Trophoblast cell (in vitro differentiated cells and primary cell): ENCODE measurements at regions not wholly inside any gene's neighbourhood (a gene's known extent, or its start where the extent isn't known, plus 50 kb on each side); places are given as distances from the start of the nearest gene placed in this dataset.
A peak's percentile ranks its signal among the peaks of the same experiment; 100 is the strongest.

ENCODE experiments used
- DNase-seq, 2 donors: peaks; one replicate each; pipeline ENCODE4 v3.0.0-alpha.2; 2016
- H2AFZ ChIP-seq: 2 replicates; pipeline ENCODE4 v1.6.1; 2013; ENCODE audit warnings: low read length, moderate library complexity, mild to moderate bottlenecking; ENCODE audit not compliant: insufficient read depth, poor library complexity
- H2AK5ac ChIP-seq: 2 replicates; pipeline ENCODE4 v1.6.1; 2013; ENCODE audit warnings: mild to moderate bottlenecking, low read length
- H2BK120ac ChIP-seq: 2 replicates; pipeline ENCODE4 v1.6.1; 2013; ENCODE audit warnings: low read length, mild to moderate bottlenecking, moderate library complexity; ENCODE audit not compliant: insufficient read depth, poor library complexity
- H2BK12ac ChIP-seq: 2 replicates; pipeline ENCODE4 v1.6.1; 2013; ENCODE audit warnings: mild to moderate bottlenecking, low read length, moderate library complexity
- H2BK5ac ChIP-seq: 2 replicates; pipeline ENCODE4 v1.6.1; 2013; ENCODE audit warnings: low read length, low read depth, moderate library complexity, mild to moderate bottlenecking; ENCODE audit not compliant: poor library complexity
- H3K14ac ChIP-seq: 2 replicates; pipeline ENCODE4 v1.6.1; 2013; ENCODE audit warnings: mild to moderate bottlenecking, low read length
- H3K18ac ChIP-seq: 2 replicates; pipeline ENCODE4 v1.6.1; 2013; ENCODE audit warnings: mild to moderate bottlenecking, low read length
- H3K23ac ChIP-seq: 2 replicates; pipeline ENCODE4 v1.6.1; 2013; ENCODE audit warnings: low read length
- H3K27ac ChIP-seq: 2 replicates; pipeline ENCODE4 v1.5.1; 2013; ENCODE audit warnings: low read depth, mild to moderate bottlenecking, inconsistent platforms, low read length, moderate library complexity
- H3K27me3 ChIP-seq: 2 replicates; pipeline ENCODE4 v1.6.1; 2013; ENCODE audit warnings: inconsistent platforms, mild to moderate bottlenecking, low read length, moderate library complexity; ENCODE audit not compliant: insufficient read depth
- H3K36me3 ChIP-seq, 2 experiments: 1 replicate in 1 of 2; 2 replicates in 1 of 2; pipeline ENCODE4 v1.6.1; 2013; ENCODE audit warnings: low read length in 2 of 2, mild to moderate bottlenecking in 2 of 2, moderate library complexity in 1 of 2; ENCODE audit not compliant: insufficient read depth in 2 of 2, control insufficient read depth in 1 of 2
- H3K4ac ChIP-seq: 2 replicates; pipeline ENCODE4 v1.6.1; 2013; ENCODE audit warnings: low read depth, mild to moderate bottlenecking, low read length, moderate library complexity
- H3K4me1 ChIP-seq, 2 experiments: 1 replicate in 1 of 2; 2 replicates in 1 of 2; pipeline ENCODE4 v1.6.1; 2013; ENCODE audit warnings: low read length in 2 of 2, mild to moderate bottlenecking in 2 of 2, moderate library complexity in 1 of 2; ENCODE audit not compliant: insufficient read depth in 2 of 2, control insufficient read depth in 1 of 2
- H3K4me2 ChIP-seq: 2 replicates; pipeline ENCODE4 v1.6.1; 2013; ENCODE audit warnings: inconsistent platforms, mild to moderate bottlenecking, low read length, moderate library complexity
- H3K4me3 ChIP-seq: 2 replicates; pipeline ENCODE4 v1.5.1; 2013; ENCODE audit warnings: mild to moderate bottlenecking, low read depth, low read length, inconsistent platforms
- H3K79me1 ChIP-seq: one replicate; pipeline ENCODE4 v1.6.1; 2013; ENCODE audit warnings: low read length
- H3K79me2 ChIP-seq: 2 replicates; pipeline ENCODE4 v1.6.1; 2013; ENCODE audit warnings: low read length, mild to moderate bottlenecking; ENCODE audit not compliant: control insufficient read depth, insufficient read depth, poor library complexity
- H3K9ac ChIP-seq: 2 replicates; pipeline ENCODE4 v1.6.1; 2013; ENCODE audit warnings: mild to moderate bottlenecking, low read length
- H3K9me3 ChIP-seq: 2 replicates; pipeline ENCODE4 v1.6.1; 2013; ENCODE audit warnings: low read depth, mild to moderate bottlenecking, control low read depth, inconsistent platforms, low read length; ENCODE audit not compliant: insufficient read depth
- H4K12ac ChIP-seq: 2 replicates; pipeline ENCODE4 v1.6.1; 2013; ENCODE audit warnings: low read depth, mild to moderate bottlenecking, low read length, moderate library complexity
- H4K8ac ChIP-seq: 2 replicates; pipeline ENCODE4 v1.6.1; 2013; ENCODE audit warnings: low read depth, mild to moderate bottlenecking, low read length, moderate library complexity
- H4K91ac ChIP-seq: one replicate; pipeline ENCODE4 v1.6.1; 2013; ENCODE audit warnings: low read depth, mild to moderate bottlenecking, low read length, moderate library complexity
- WGBS: extraction: QIAGEN DNeasy Blood & Tissue Kit; methylation state at CpG from one replicate; pipeline ENCODE4 v1.1.7; 2013; ENCODE audit warnings: missing lambda C conversion rate; ENCODE audit not compliant: insufficient read length, insufficient coverage; ENCODE audit errors: extremely low coverage; 5-methylcytosine and 5-hydroxymethylcytosine counted together

GRCh38 chr18:78115896-78116561 lies 863.6 kb upstream of the SALL3 start:
- Histone ChIP-seq H3K23ac (no peak overlapping the region), H2BK12ac (no peak overlapping the region), H3K4ac (no peak overlapping the region), H3K9me3 (peaks cover 1% of the 10 kb centered on the region), H3K18ac (no peak overlapping the region), H3K27me3 (no peaks in the 10 kb centered on the region), H3K27ac (no peak overlapping the region), H3K14ac (no peak overlapping the region), H3K36me3 (no peaks in the 10 kb centered on the region), H2BK5ac (no peak overlapping the region), H3K4me3 (no peak overlapping the region), H3K4me1 (no peaks in the 10 kb centered on the region), H2BK120ac (no peak overlapping the region), H3K4me2 (no peak overlapping the region), H2AK5ac (no peak overlapping the region), H3K79me1 (no peaks in the 10 kb centered on the region), H3K79me2 (no peaks in the 10 kb centered on the region), H4K8ac (no peak overlapping the region), H4K12ac (no peak overlapping the region), H4K91ac (no peak overlapping the region), H2AFZ (no peak overlapping the region), H3K9ac (no peak overlapping the region)
- DNase-seq = no peak
- no CpG with 5 or more reads among the region's 1 CpG for WGBS

DNA sequence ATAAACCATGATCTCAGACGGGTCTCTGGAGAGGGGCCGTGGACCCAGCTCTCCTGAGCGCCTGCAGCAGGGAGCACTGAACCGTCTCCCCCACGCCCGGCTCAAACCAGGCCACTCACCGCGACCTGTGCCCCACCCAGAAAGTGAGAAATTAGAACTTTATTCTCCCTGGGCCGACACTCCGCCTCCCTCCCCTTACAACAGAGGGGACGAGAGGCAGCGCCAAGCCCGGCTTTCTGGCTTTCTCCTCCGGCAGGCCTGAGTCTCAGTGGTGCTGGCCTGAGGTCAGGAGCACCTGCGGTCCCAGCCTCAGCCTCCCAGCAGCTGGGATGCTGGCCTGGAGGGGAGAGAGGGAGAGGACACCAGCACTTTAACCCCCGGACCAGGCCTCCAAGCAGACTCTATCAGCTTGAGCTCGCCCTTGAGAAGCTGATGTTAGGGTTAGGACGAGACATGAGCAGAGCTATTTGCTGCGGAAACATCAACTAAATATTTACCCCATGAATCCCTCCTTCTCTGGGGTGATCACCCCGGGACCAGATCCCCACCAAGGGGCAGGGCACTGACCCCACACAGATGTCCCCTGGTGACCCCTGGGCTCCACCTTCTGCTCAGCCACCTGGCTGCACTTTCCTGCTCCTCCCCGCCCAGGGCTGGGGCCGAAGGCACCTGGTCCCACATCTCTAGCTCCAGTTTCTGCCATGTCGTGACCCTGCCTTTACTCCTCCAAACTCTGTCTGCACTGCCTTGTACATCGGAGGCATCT lies 856.3 kb upstream of the SALL3 start:
- H4K12ac ChIP-seq = no peak overlapping the region
- no peak overlapping the region for H3K14ac ChIP-seq
- H2AFZ ChIP-seq = no peak overlapping the region
- no peak overlapping the region for H3K4ac ChIP-seq
- no peak overlapping the region for H2AK5ac ChIP-seq
- no peaks in the 10 kb centered on the region for H3K79me2 ChIP-seq
- H4K8ac ChIP-seq = no peak overlapping the region
- no peaks in the 10 kb centered on the region for H3K36me3 ChIP-seq
- no peak overlapping the region for H3K4me2 ChIP-seq
- H3K79me1 ChIP-seq = no peaks in the 10 kb centered on the region
- no peak overlapping the region for H2BK5ac ChIP-seq
- H2BK12ac ChIP-seq = no peak overlapping the region
- peaks cover 11% of the 10 kb centered on the region for H3K9me3 ChIP-seq
- H3K18ac ChIP-seq = no peak overlapping the region
- no peak overlapping the region for H3K4me3 ChIP-seq
- no peak overlapping the region for H3K23ac ChIP-seq
- H3K27ac ChIP-seq = no peak overlapping the region
- H4K91ac ChIP-seq = no peak overlapping the region
- no peaks in the 10 kb centered on the region for H3K4me1 ChIP-seq
- no peaks in the 10 kb centered on the region for H3K27me3 ChIP-seq
- no peak for DNase-seq
- no peak overlapping the region for H2BK120ac ChIP-seq
- no CpG with 5 or more reads among the region's 24 CpGs for WGBS
- H3K9ac ChIP-seq = no peak overlapping the region

- no peak overlapping the region for H3K18ac ChIP-seq
- no peak overlapping the region for H3K27ac ChIP-seq
- no peak overlapping the region for H3K23ac ChIP-seq
- H3K36me3 ChIP-seq = no peaks in the 10 kb centered on the region
- H3K4me1 ChIP-seq = no peaks in the 10 kb centered on the region
- H4K12ac ChIP-seq = no peak overlapping the region
- H3K9me3 ChIP-seq = peaks cover 11% of the 10 kb centered on the region
- no peak overlapping the region for H3K14ac ChIP-seq
- H2AFZ ChIP-seq = no peak overlapping the region
- no peaks in the 10 kb centered on the region for H3K27me3 ChIP-seq
- no peak overlapping the region for H2BK5ac ChIP-seq
- H3K79me1 ChIP-seq = no peaks in the 10 kb centered on the region
- no peak overlapping the region for H3K4me2 ChIP-seq
- no peak overlapping the region for H4K91ac ChIP-seq
- H3K4ac ChIP-seq = no peak overlapping the region
- H4K8ac ChIP-seq = no peak overlapping the region
- no peak overlapping the region for H3K9ac ChIP-seq
- H2BK12ac ChIP-seq = no peak overlapping the region
- no CpG with 5 or more reads among the region's 34 CpGs for WGBS
- no peak overlapping the region for H2BK120ac ChIP-seq
- DNase-seq = no peak
- no peak overlapping the region for H3K4me3 ChIP-seq
- H3K79me2 ChIP-seq = no peaks in the 10 kb centered on the region
- H2AK5ac ChIP-seq = no peak overlapping the region
Observed at GRCh38 chr18:78123926-78124797, 855.5 kb upstream of the SALL3 start.

DNA sequence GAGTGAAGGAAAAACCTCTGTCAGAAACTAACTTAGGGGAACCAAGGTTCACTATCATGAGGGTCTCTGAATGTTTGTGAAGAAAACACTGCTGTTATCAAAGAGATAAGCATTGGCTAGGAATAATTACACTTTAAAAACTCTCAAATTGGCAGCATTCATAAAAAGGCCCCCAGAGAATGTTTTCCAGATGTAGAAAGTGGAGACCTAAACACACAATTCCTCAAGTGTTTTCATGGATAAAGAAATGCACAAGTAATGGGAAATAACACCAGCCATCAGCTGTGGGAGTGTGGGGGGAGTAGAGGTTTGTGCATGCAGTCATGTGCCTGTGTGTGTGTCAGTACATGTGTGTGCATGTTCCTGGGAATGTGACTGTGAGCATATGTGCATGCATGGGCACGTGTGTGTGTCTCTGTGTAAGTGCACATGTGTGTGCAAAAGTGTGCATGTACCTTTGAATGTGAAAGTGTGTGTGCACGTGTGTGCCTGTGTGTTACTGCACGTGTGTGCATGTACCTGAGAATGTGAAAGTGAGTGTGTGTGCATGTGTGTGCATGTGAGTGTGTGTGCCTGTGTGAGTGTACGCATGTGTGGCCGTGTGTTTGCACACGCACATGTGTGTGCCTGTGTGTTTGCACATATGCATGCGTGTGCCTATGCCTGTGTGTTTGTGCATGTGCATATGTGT lies 854.3 kb upstream of the SALL3 start:
- no peak overlapping the region for H2BK12ac ChIP-seq
- H3K79me2 ChIP-seq = no peaks in the 10 kb centered on the region
- H3K27me3 ChIP-seq = no peaks in the 10 kb centered on the region
- peaks cover 11% of the 10 kb centered on the region for H3K9me3 ChIP-seq
- H2AFZ ChIP-seq = no peak overlapping the region
- no peak overlapping the region for H3K4ac ChIP-seq
- no peak overlapping the region for H3K27ac ChIP-seq
- DNase-seq = no peak
- H3K4me1 ChIP-seq = no peaks in the 10 kb centered on the region
- no peak overlapping the region for H3K23ac ChIP-seq
- H3K4me2 ChIP-seq = no peak overlapping the region
- no peak overlapping the region for H3K18ac ChIP-seq
- H3K36me3 ChIP-seq = no peaks in the 10 kb centered on the region
- peak overlapping the region; percentile 25 for H3K4me3 ChIP-seq
- no peak overlapping the region for H2AK5ac ChIP-seq
- H2BK120ac ChIP-seq = no peak overlapping the region
- H4K8ac ChIP-seq = no peak overlapping the region
- no peak overlapping the region for H3K14ac ChIP-seq
- no peak overlapping the region for H4K12ac ChIP-seq
- H2BK5ac ChIP-seq = no peak overlapping the region
- H3K9ac ChIP-seq = no peak overlapping the region
- H4K91ac ChIP-seq = no peak overlapping the region
- no CpG with 5 or more reads among the region's 7 CpGs for WGBS
- H3K79me1 ChIP-seq = no peaks in the 10 kb centered on the region
